PC-9 (cell line): ENCODE measurements at regions not wholly inside any gene's neighbourhood (a gene's known extent, or its start where the extent isn't known, plus 50 kb on each side); places are given as distances from the start of the nearest gene placed in this dataset.

Experiments used
- BruUV-seq: library from RNA; stranded (reverse); fragments of 400-500 nt; replicated peaks from 2 replicates; lab custom pipeline; 2021; lab: Mats Ljungman, UMichigan
- CTCF ChIA-PET: fragments of 300-600 bp; sonication (Branson Sonifier 250); formaldehyde crosslinking; loops from one replicate; lab custom pipeline; 2022; ENCODE audit warnings: antibody characterized with exemption; lab: Charles Lee
- POLR2A ChIA-PET: fragments of 300-600 bp; sonication (Branson Sonifier 250); formaldehyde crosslinking; loops from one replicate; lab custom pipeline; 2022; ENCODE audit warnings: antibody characterized with exemption; ENCODE audit not compliant: unreplicated experiment; lab: Charles Lee
- DNase-seq, 2 experiments: peaks; one replicate each; pipeline versions ENCODE4 v3.0.0 to v3.0.0-alpha.2; 2015 to 2022; ENCODE audit warnings: mixed read lengths in 1 of 2
- H2AFZ ChIP-seq: fragments of 200-600 bp; sonication (generic); 2 replicates; pipeline ENCODE4 v1.8.1; 2017; ENCODE audit warnings: antibody characterized with exemption
- H3F3A ChIP-seq: fragments of 200-600 bp; sonication (generic); 2 replicates; pipeline ENCODE4 v1.8.1; 2017; ENCODE audit warnings: antibody characterized with exemption, mild to moderate bottlenecking, low read depth; ENCODE audit not compliant: insufficient read depth
- H3K27ac ChIP-seq: fragments of 200-600 bp; sonication (generic); 2 replicates; pipeline ENCODE4 v1.6.1; 2016; ENCODE audit warnings: mixed run types
- H3K27me3 ChIP-seq: fragments of 200-600 bp; sonication (generic); 2 replicates; pipeline ENCODE4 v1.6.1; 2016; ENCODE audit warnings: low read depth, mixed run types; ENCODE audit not compliant: insufficient read depth
- H3K36me3 ChIP-seq: fragments of 200-600 bp; sonication (generic); 2 replicates; pipeline ENCODE4 v1.6.1; 2016; ENCODE audit warnings: low read depth, mixed run types
- H3K4me1 ChIP-seq: fragments of 200-600 bp; sonication (generic); replicated peaks from 2 replicates; pipeline ENCODE4 v1.6.1; 2016; ENCODE audit warnings: mixed run types; ENCODE audit not compliant: insufficient read depth
- H3K4me2 ChIP-seq: fragments of 200-600 bp; sonication (generic); 2 replicates; pipeline ENCODE4 v1.6.1; 2017; ENCODE audit warnings: mixed run types
- H3K4me3 ChIP-seq: fragments of 200-600 bp; sonication (generic); 2 replicates; pipeline ENCODE4 v1.6.1; 2016; ENCODE audit warnings: mixed run types
- H3K79me2 ChIP-seq: fragments of 200-600 bp; sonication (generic); 2 replicates; pipeline ENCODE4 v1.6.1; 2017; ENCODE audit warnings: low read depth, mixed run types
- H3K9me2 ChIP-seq: fragments of 200-600 bp; sonication (generic); 2 replicates; pipeline ENCODE4 v1.8.1; 2017; ENCODE audit warnings: mild to moderate bottlenecking; ENCODE audit not compliant: insufficient read depth
- H3K9me3 ChIP-seq: fragments of 200-600 bp; sonication (generic); 2 replicates; pipeline ENCODE4 v1.8.1; 2016; ENCODE audit warnings: low read depth; ENCODE audit not compliant: insufficient read depth
- H4K20me1 ChIP-seq: fragments of 200-600 bp; sonication (generic); 2 replicates; pipeline ENCODE4 v1.8.1; 2017; ENCODE audit not compliant: insufficient read depth
- CTCF ChIP-seq: fragments of 200-600 bp; sonication (generic); conservative IDR thresholded peaks from 2 replicates; pipeline ENCODE4 v1.6.1; 2017; ENCODE audit warnings: mixed run types, antibody characterized with exemption, mild to moderate bottlenecking, moderate library complexity
- EZH2 ChIP-seq: fragments of 200-600 bp; sonication (generic); IDR thresholded peaks from 2 replicates; pipeline ENCODE4 v1.8.0; 2017; ENCODE audit warnings: antibody characterized with exemption, low read depth
- intact Hi-C: fragments of 100-400 bp; cut with micrococcal nuclease; formaldehyde crosslinking; loops from one replicate; pipeline ENCODE4 v1.10.0; 2022; ENCODE audit not compliant: unreplicated experiment

GRCh38 chr12:86429824-86430223 lies 173.6 kb upstream of the MGAT4C start:
- H3K4me1 ChIP-seq: no peaks in the 10 kb centered on the region
- no peak overlapping the region for H3K4me2 ChIP-seq
- H3K79me2 ChIP-seq: no peaks in the 10 kb centered on the region
- POLR2A ChIA-PET: no interaction called here
- CTCF ChIA-PET: no interaction called here
- no peak for DNase-seq
- no peaks in the 10 kb centered on the region for H4K20me1 ChIP-seq
- intact Hi-C loops: loop anchor here (10.0 kb wide), 1 partner anchor 1445 kb away; no protein-coding TSS in a partner anchor
- no peaks in the 10 kb centered on the region for H3F3A ChIP-seq
- no peak overlapping the region for H2AFZ ChIP-seq
- BruUV-seq: no TSS peak
- no peak overlapping the region for H3K4me3 ChIP-seq
- TF ChIP-seq EZH2: no peak
- TF ChIP-seq CTCF: no peak
- H3K9me2 ChIP-seq: no peaks in the 10 kb centered on the region; the same call in 1 of the 2 replicates
- H3K27ac ChIP-seq: no peak overlapping the region
- 0 out of 2 replicates have a peak, but pooled peaks cover 3% of the 10 kb centered on the region for H3K9me3 ChIP-seq
- no peaks in the 10 kb centered on the region for H3K36me3 ChIP-seq
- no peaks in the 10 kb centered on the region for H3K27me3 ChIP-seq

- TF ChIP-seq CTCF (no peak), EZH2 (no peak)
- POLR2A ChIA-PET: no interaction called here
- no peaks in the 10 kb centered on the region for H3F3A ChIP-seq
Measured at GRCh38 chr12:86421333-86421732, 165.1 kb upstream of the MGAT4C start.

GRCh38 chr12:86414201-86414600 lies 158.0 kb upstream of the MGAT4C start:
- H3K9me3 ChIP-seq: no peaks in the 10 kb centered on the region
- no TSS peak for BruUV-seq
- H3F3A ChIP-seq: no peaks in the 10 kb centered on the region
- no peaks in the 10 kb centered on the region for H4K20me1 ChIP-seq
- TF ChIP-seq CTCF: no peak
- TF ChIP-seq EZH2: no peak
- no peak for DNase-seq
- POLR2A ChIA-PET: no interaction called here
- no peaks in the 10 kb centered on the region; the same call in 1 of the 2 replicates for H3K9me2 ChIP-seq
- H3K4me2 ChIP-seq: no peak overlapping the region
- H3K4me1 ChIP-seq: no peaks in the 10 kb centered on the region
- no peak overlapping the region for H3K27ac ChIP-seq
- no peaks in the 10 kb centered on the region for H3K79me2 ChIP-seq
- H2AFZ ChIP-seq: no peak overlapping the region
- CTCF ChIA-PET: no interaction called here
- no peak overlapping the region for H3K4me3 ChIP-seq
- H3K36me3 ChIP-seq: no peaks in the 10 kb centered on the region
- H3K27me3 ChIP-seq: no peaks in the 10 kb centered on the region
- intact Hi-C loops: no loop called here

More at GRCh38 chr12:86421333-86421732, 165.1 kb upstream of the MGAT4C start:
- H3K9me3 ChIP-seq: no peaks in the 10 kb centered on the region
- no TSS peak for BruUV-seq
- H4K20me1 ChIP-seq: no peaks in the 10 kb centered on the region
- no peaks in the 10 kb centered on the region for H3K4me1 ChIP-seq
- no peaks in the 10 kb centered on the region for H3K79me2 ChIP-seq
- H3K36me3 ChIP-seq: no peaks in the 10 kb centered on the region
- H3K4me3 ChIP-seq: no peak overlapping the region
- DNase-seq: no peak
- no peaks in the 10 kb centered on the region for H3K9me2 ChIP-seq
- no peaks in the 10 kb centered on the region for H3K27me3 ChIP-seq
- intact Hi-C loops: loop anchor here (10.0 kb wide), 1 partner anchor 1453 kb away; no protein-coding TSS in a partner anchor
- H2AFZ ChIP-seq: no peak overlapping the region
- CTCF ChIA-PET: no interaction called here
- no peak overlapping the region for H3K27ac ChIP-seq
- no peak overlapping the region for H3K4me2 ChIP-seq
